HG03039 (cell line): ENCODE measurements at regions not wholly inside any gene's neighbourhood (a gene's known extent, or its start where the extent isn't known, plus 50 kb on each side); places are given as distances from the start of the nearest gene placed in this dataset.
"Not testable (repeated sequence)": the region's sequence is repeated elsewhere in the genome, so short reads cannot be mapped to it uniquely, and the experiment has no call there.

Source experiments
- ATAC-seq: cut with Tn5 transposase; IDR thresholded peaks from one replicate; pipeline ENCODE4 v1.9.1; 2021; ENCODE audit warnings: mild to moderate bottlenecking, moderate library complexity; ENCODE audit not compliant: unreplicated experiment

DNA sequence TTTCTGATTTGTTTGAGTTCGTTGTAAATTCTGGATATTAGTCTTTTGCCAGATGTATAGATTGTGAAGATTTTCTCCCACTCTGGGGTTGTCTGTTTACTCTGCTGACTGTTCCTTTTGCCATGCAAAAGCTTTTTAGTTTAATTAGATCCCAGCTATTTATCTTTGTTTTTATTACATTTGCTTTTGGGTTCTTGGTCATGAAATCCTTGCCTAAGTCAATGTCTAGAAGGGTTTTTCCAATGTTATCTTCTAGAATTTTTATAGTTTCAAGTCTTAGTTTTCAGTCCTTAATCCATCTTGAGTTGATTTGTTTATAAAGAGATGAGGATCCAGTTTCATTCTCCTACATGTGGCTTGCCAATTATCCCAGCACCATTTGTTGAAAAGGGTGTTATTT lies 68.7 kb upstream of the ZPLD1 start:
- ATAC-seq: not testable (repeated sequence)

DNA sequence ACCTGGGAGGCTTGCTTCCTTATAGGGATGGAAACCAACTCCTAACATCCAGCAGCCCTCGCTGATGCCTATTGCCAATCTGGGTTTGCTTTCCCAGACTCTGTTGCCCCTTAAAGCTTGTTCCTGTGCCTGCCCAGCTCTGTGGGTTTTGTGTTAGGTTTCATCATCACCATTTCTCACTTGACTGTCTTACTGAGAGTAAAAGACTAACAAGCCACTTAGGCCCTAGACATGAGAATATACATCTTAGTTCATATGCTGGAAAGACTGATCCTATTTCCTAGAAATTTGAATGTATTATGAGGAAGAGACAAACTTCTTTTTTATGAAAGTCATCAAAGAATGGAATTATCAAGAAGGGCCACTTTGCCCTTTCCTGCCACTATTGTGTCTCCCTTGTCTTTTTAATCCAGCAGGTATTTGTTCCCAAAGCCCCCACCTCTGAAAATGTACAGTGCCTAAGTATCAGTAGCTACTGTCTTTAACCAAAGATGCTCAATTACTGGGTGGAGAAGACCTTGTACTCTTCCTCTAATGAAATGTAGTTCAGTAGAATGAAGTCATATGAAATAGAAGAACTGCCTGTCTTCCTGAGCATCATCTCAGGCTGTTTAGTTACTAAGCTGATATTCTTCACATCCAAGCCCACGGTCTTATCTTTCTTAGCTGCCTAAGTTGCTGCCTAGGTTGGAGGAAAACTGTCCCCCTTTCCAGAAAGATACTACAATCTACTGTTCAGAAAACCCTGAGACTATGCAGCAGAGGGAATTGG lies 59.8 kb upstream of the ZPLD1 start:
- ATAC-seq: no peak

DNA sequence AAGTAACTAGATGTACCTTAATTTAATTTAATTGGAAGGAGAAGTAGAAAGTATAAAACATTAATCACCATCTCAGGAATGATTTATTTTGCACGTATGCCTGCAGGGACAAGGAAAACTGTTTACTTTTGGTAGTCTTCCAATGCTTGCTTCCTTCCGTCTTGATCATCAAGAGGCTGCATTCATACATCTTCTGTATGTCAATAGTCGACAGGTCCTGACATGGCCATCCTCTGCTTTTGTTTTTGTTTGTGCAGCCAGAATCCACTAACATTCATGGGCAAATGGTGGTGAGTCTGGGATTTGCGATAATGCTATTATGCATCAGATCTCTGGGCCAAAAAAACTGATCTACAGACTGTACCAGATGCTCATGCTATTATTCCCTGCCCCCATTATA lies 56.6 kb upstream of the ZPLD1 start:
- ATAC-seq: no peak

DNA sequence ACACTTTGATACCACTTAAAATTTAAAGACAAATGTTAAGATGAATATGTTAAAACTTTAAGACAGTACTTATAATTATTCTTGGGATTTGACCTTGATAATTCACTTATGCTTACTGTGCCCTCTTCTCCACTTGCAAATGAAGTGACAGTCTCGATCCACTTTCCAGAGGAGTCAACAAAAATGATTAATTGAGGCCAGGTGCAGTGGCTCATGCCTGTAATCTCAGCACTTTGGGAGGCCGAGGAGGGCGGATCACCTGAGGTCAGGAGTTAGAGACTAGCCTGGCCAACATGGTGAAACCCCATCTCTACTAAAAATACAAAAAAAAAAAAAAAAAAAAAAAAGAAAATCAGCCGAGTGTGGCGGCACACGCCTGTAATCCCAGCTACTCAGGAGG lies 52.6 kb upstream of the ZPLD1 start:
- ATAC-seq: not testable (repeated sequence)
